HEK293T (cell line): ENCODE measurements at regions not wholly inside any gene's neighbourhood (a gene's known extent, or its start where the extent isn't known, plus 50 kb on each side); places are given as distances from the start of the nearest gene placed in this dataset.

Experiments
- CTCF ChIA-PET: fragments of 350-600 bp; formaldehyde crosslinking; extraction: SDS; loops from one replicate; lab custom pipeline; 2021; ENCODE audit warnings: antibody characterized with exemption, inconsistent platforms; lab: Yijun Ruan, JAX
- POLR2A ChIA-PET: fragments of 350-600 bp; formaldehyde crosslinking; extraction: SDS; loops from one replicate; lab custom pipeline; 2020; ENCODE audit warnings: antibody characterized with exemption, inconsistent platforms; lab: Yijun Ruan, JAX
- DNase-seq: peaks from one replicate; pipeline ENCODE4 v3.0.0; 2012; ENCODE audit warnings: mixed read lengths; ENCODE audit errors: extremely low spot score
- ARNT ChIP-seq: fragments of 450-650 bp; IDR thresholded peaks from 2 replicates; pipeline ENCODE4 v1.6.1; 2017; ENCODE audit warnings: mild to moderate bottlenecking
- BHLHE40 ChIP-seq: fragments of 450-650 bp; IDR thresholded peaks from 2 replicates; pipeline ENCODE4 v1.6.1; 2016; ENCODE audit warnings: mild to moderate bottlenecking, moderate library complexity, borderline replicate concordance
- CTBP1 ChIP-seq: fragments of 450-650 bp; IDR thresholded peaks from 2 replicates; pipeline ENCODE4 v1.6.1; 2016; ENCODE audit warnings: borderline replicate concordance
- ELF4 ChIP-seq: fragments of 450-650 bp; IDR thresholded peaks from 2 replicates; pipeline ENCODE4 v1.6.1; 2017; ENCODE audit warnings: antibody characterized with exemption
- FOXA1 ChIP-seq: fragments of 450-650 bp; IDR thresholded peaks from 2 replicates; pipeline ENCODE4 v1.6.1; 2016; ENCODE audit warnings: mild to moderate bottlenecking
- FOXK2 ChIP-seq: fragments of 450-650 bp; IDR thresholded peaks from 2 replicates; pipeline ENCODE4 v1.6.1; 2016; ENCODE audit warnings: mild to moderate bottlenecking
- FOXM1 ChIP-seq: fragments of 450-650 bp; IDR thresholded peaks from 2 replicates; pipeline ENCODE4 v1.6.1; 2017; ENCODE audit warnings: mild to moderate bottlenecking, borderline replicate concordance
- HDGF ChIP-seq: fragments of 450-650 bp; IDR thresholded peaks from 2 replicates; pipeline ENCODE4 v1.6.1; 2017; ENCODE audit warnings: antibody characterized with exemption, borderline replicate concordance
- L3MBTL2 ChIP-seq: fragments of 450-650 bp; conservative IDR thresholded peaks from 2 replicates; pipeline ENCODE4 v1.6.1; 2016; ENCODE audit warnings: mild to moderate bottlenecking
- LEF1 ChIP-seq: fragments of 450-650 bp; IDR thresholded peaks from 2 replicates; pipeline ENCODE4 v1.6.1; 2017; ENCODE audit warnings: mild to moderate bottlenecking, borderline replicate concordance
- NFRKB ChIP-seq: fragments of 450-650 bp; IDR thresholded peaks from 2 replicates; pipeline ENCODE4 v1.6.1; 2016; ENCODE audit warnings: mild to moderate bottlenecking, moderate library complexity
- PKNOX1 ChIP-seq: fragments of 450-650 bp; IDR thresholded peaks from 2 replicates; pipeline ENCODE4 v1.6.1; 2016
- SP1 ChIP-seq: fragments of 450-650 bp; IDR thresholded peaks from 2 replicates; pipeline ENCODE4 v1.6.1; 2017
- SUZ12 ChIP-seq: fragments of 450-650 bp; IDR thresholded peaks from 2 replicates; pipeline ENCODE4 v1.6.1; 2016; ENCODE audit warnings: mild to moderate bottlenecking
- TARDBP ChIP-seq: fragments of 450-650 bp; IDR thresholded peaks from 2 replicates; pipeline ENCODE4 v1.6.1; 2016
- ZNF384 ChIP-seq: fragments of 450-650 bp; IDR thresholded peaks from 2 replicates; pipeline ENCODE4 v1.6.1; 2016

- no peak for DNase-seq
- ChIA-PET CTCF (no interaction called here), POLR2A (interaction anchor here (1.0 kb wide), 1 partner anchor 11 kb away, joined by 4 read pairs; no protein-coding TSS in a partner anchor)
- TF ChIP-seq ARNT (no peak), TARDBP (no peak), SUZ12 (no peak), L3MBTL2 (no peak), BHLHE40 (no peak), ZNF384 (no peak), FOXM1 (no peak), PKNOX1 (no peak), CTBP1 (no peak)
Observed at GRCh38 chr22:27262361-27262760, 539.2 kb downstream of the MN1 start.

- POLR2A ChIA-PET = interaction anchor here (1.2 kb wide), 1 partner anchor 22 kb away, joined by 3 read pairs; no protein-coding TSS in a partner anchor
- no peak for TF ChIP-seq FOXA1
- no peak for TF ChIP-seq TARDBP
- TF ChIP-seq ARNT = no peak
- no peak for TF ChIP-seq L3MBTL2
- TF ChIP-seq LEF1 = no peak
- no peak for TF ChIP-seq FOXK2
- no peak for TF ChIP-seq HDGF
- no peak for TF ChIP-seq FOXM1
- no peak for TF ChIP-seq PKNOX1
- TF ChIP-seq NFRKB = no peak
- no peak for TF ChIP-seq CTBP1
- no peak for TF ChIP-seq SUZ12
- no peak for TF ChIP-seq ZNF384
- no peak for TF ChIP-seq BHLHE40
- no peak for TF ChIP-seq SP1
- DNase-seq = no peak
- CTCF ChIA-PET = no interaction called here
Observed at GRCh38 chr22:27264184-27264583, 537.4 kb downstream of the MN1 start.

- POLR2A ChIA-PET = no interaction called here
- CTCF ChIA-PET = no interaction called here
- no peak for DNase-seq
- TF ChIP-seq LEF1 (no peak), TARDBP (no peak), ARNT (no peak), CTBP1 (no peak), SUZ12 (no peak), NFRKB (no peak), BHLHE40 (no peak), FOXK2 (no peak), FOXM1 (no peak), PKNOX1 (no peak), FOXA1 (no peak), SP1 (no peak), L3MBTL2 (no peak)
Observed at GRCh38 chr22:27267145-27267544, 534.4 kb downstream of the MN1 start.

GRCh38 chr22:27269751-27270543, 531.6 kb downstream of the MN1 start:
- POLR2A ChIA-PET = no interaction called here
- TF ChIP-seq NFRKB = no peak
- no peak for TF ChIP-seq L3MBTL2
- CTCF ChIA-PET = no interaction called here
- DNase-seq = no peak

DNA sequence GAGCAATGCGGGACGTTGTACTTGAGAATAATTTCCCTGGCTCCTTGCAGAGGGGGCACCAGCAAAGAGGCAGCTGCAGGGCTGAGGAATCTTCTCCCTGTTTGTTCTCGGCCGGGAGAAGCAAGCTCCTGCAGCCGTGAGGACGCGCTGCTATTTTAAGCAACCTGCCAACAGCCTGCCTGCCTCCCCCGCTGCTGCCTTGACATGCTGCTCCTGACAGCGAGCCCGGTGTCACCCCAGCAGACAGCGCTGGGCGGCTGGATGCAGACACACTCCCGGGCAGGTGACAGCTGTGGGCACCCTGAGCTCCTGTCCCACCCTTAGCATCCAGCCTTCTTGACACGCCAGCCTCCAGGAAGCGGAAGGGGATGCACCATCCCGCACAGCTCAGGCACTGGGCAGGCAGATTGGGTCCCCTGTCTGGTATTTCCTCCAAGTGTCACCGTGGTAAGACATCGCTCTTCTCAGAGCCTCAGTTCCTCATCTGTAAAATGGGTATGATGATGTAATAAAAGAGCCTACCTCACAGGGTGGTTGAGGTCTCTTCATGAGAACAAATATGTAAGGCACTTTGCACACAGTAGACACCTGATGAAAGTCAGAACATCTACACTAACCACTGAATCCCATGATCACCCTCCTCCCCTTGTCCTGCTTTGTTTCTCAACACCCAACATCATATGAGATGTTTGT, 530.6 kb downstream of the MN1 start:
- CTCF ChIA-PET = no interaction called here
- no peak for DNase-seq
- TF ChIP-seq NFRKB (no peak), SP1 (no peak)
- POLR2A ChIA-PET = no interaction called here

GRCh38 chr22:27273436-27273835, 528.1 kb downstream of the MN1 start:
- no peak for TF ChIP-seq LEF1
- DNase-seq = no peak
- ChIA-PET CTCF (no interaction called here), POLR2A (interaction anchor here (1.2 kb wide), 1 partner anchor 11 kb away, joined by 4 read pairs; no protein-coding TSS in a partner anchor)

DNA sequence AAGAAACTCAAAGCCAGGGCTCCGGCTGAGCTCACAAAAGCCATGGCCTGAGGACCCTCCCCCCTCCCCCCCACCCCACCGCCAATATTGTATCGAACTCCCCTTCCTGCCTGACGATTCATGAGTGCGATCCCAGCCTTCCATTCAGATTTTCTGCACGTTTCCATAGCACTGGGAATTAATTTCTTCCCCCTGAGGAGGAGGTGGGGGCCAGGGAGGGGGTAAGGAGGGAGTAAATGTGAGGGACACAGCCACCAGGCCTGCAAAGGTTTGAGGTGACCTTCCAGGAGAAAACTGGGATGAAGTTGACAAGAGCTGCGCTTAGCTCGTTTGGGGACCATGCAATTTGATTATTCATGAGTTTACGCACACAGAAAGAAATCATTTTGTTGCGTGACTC, 527.7 kb downstream of the MN1 start:
- CTCF ChIA-PET = no interaction called here
- no peak for TF ChIP-seq FOXA1
- no peak for TF ChIP-seq NFRKB
- no peak for TF ChIP-seq BHLHE40
- TF ChIP-seq CTBP1 = no peak
- no peak for TF ChIP-seq FOXK2
- TF ChIP-seq HDGF = no peak
- no peak for TF ChIP-seq TARDBP
- TF ChIP-seq SP1 = no peak
- no peak for TF ChIP-seq ZNF384
- TF ChIP-seq FOXM1 = no peak
- TF ChIP-seq SUZ12 = no peak
- TF ChIP-seq LEF1 = no peak
- TF ChIP-seq ELF4 = no peak
- no peak for TF ChIP-seq ARNT
- no peak for TF ChIP-seq L3MBTL2
- no peak for TF ChIP-seq PKNOX1
- POLR2A ChIA-PET = no interaction called here
- no peak for DNase-seq
